Fibroblast of lung (primary cell): ENCODE measurements at regions not wholly inside any gene's neighbourhood (a gene's known extent, or its start where the extent isn't known, plus 50 kb on each side); places are given as distances from the start of the nearest gene placed in this dataset.

Experiments
- DNase-seq, 2 donors: peaks; one replicate each; pipeline versions ENCODE4 v3.0.0 to v3.0.0-alpha.2; 2010; ENCODE audit warnings: low read depth in 2 of 2
- H2AFZ ChIP-seq: 2 replicates; pipeline ENCODE4 v1.5.1; 2012; ENCODE audit warnings: low read length, control low read depth, inconsistent platforms
- H3K27ac ChIP-seq: 2 replicates; pipeline ENCODE4 v1.5.1; 2011; ENCODE audit warnings: low read length, control low read depth; ENCODE audit not compliant: insufficient read depth
- H3K27me3 ChIP-seq: 2 replicates; pipeline ENCODE4 v1.5.1; 2011; ENCODE audit warnings: mild to moderate bottlenecking, low read length; ENCODE audit not compliant: control insufficient read depth, insufficient read depth
- H3K36me3 ChIP-seq: 2 replicates; pipeline ENCODE4 v1.5.1; 2011; ENCODE audit warnings: low read length; ENCODE audit not compliant: control insufficient read depth, insufficient read depth
- H3K4me1 ChIP-seq: 2 replicates; pipeline ENCODE4 v1.5.1; 2011; ENCODE audit warnings: low read length; ENCODE audit not compliant: control insufficient read depth, insufficient read depth; ENCODE audit errors: extremely low read depth
- H3K4me2 ChIP-seq: 2 replicates; pipeline ENCODE4 v1.5.1; 2011; ENCODE audit warnings: low read length, control low read depth; ENCODE audit not compliant: insufficient read depth; ENCODE audit errors: extremely low read depth
- H3K4me3 ChIP-seq, 4 experiments: fragments of 200-600 bp in 1 of 4; sonication (generic) in 1 of 4; replicated peaks in 1 of 4; 2 replicates each; pipeline ENCODE4 v1.5.1; 2011 to 2016; ENCODE audit warnings: low read length in 4 of 4, low read depth in 3 of 4, mild to moderate bottlenecking in 3 of 4, control low read depth in 2 of 4, inconsistent platforms in 1 of 4, mixed read lengths in 1 of 4; ENCODE audit not compliant: insufficient read depth in 1 of 4; ENCODE audit errors: control extremely low read depth in 1 of 4
- H3K79me2 ChIP-seq: 2 replicates; pipeline ENCODE4 v1.5.1; 2012; ENCODE audit warnings: mild to moderate bottlenecking, low read length, inconsistent platforms; ENCODE audit not compliant: control insufficient read depth, insufficient read depth
- H3K9ac ChIP-seq: 2 replicates; pipeline ENCODE4 v1.5.1; 2011; ENCODE audit warnings: mild to moderate bottlenecking, low read length, control low read depth; ENCODE audit not compliant: insufficient read depth
- H3K9me3 ChIP-seq: 2 replicates; pipeline ENCODE4 v1.5.1; 2012; ENCODE audit warnings: low read depth, low read length; ENCODE audit not compliant: control insufficient read depth, insufficient read depth
- H4K20me1 ChIP-seq: 2 replicates; pipeline ENCODE4 v1.5.1; 2011; ENCODE audit warnings: low read length; ENCODE audit not compliant: control insufficient read depth, insufficient read depth; ENCODE audit errors: extremely low read depth
- CTCF ChIP-seq, 2 donors: IDR thresholded peaks in 1 of 2; conservative IDR thresholded peaks in 1 of 2; 1 replicate in 1 of 2; 2 replicates in 1 of 2; pipeline ENCODE4 v1.5.1; 2011 to 2012; ENCODE audit warnings: low read length in 2 of 2, control low read depth in 1 of 2, inconsistent platforms in 1 of 2, low read depth in 1 of 2, mild to moderate bottlenecking in 1 of 2
- EZH2 ChIP-seq: IDR thresholded peaks from 2 replicates; pipeline ENCODE4 v1.5.1; 2012; ENCODE audit warnings: low read length, control low read depth, mild to moderate bottlenecking; ENCODE audit errors: missing control alignments

- Histone ChIP-seq H2AFZ (no peak overlapping the region), H3K27ac (no peak overlapping the region), H3K9ac (no peak overlapping the region), H3K4me1 (no peaks in the 10 kb centered on the region), H3K4me2 (no peak overlapping the region), H3K27me3 (no peaks in the 10 kb centered on the region), H3K4me3 (no peak overlapping the region), H3K9me3 (no peaks in the 10 kb centered on the region), H3K36me3 (no peaks in the 10 kb centered on the region), H4K20me1 (no peaks in the 10 kb centered on the region), H3K79me2 (no peaks in the 10 kb centered on the region)
- DNase-seq = no peak
- no peak for TF ChIP-seq CTCF (conservative IDR thresholded peaks at IDR 0.05 in 1 of 2, IDR thresholded peaks at IDR 0.05 in 1 of 2; ENCODE audit: low read depth in 1 of 2, low read length in 2 of 2)
Observed at GRCh38 chr5:126263591-126264184, 159.5 kb upstream of the GRAMD2B start.

- no peak overlapping the region for H3K4me3 ChIP-seq
- H3K27ac ChIP-seq = no peak overlapping the region
- no peaks in the 10 kb centered on the region for H3K36me3 ChIP-seq
- no peak overlapping the region for H3K4me2 ChIP-seq
- H3K27me3 ChIP-seq = no peaks in the 10 kb centered on the region
- H4K20me1 ChIP-seq = no peaks in the 10 kb centered on the region
- no peak for TF ChIP-seq CTCF (conservative IDR thresholded peaks at IDR 0.05 in 1 of 2, IDR thresholded peaks at IDR 0.05 in 1 of 2; ENCODE audit: low read depth in 1 of 2, low read length in 2 of 2)
- no peak for TF ChIP-seq EZH2
- H3K9me3 ChIP-seq = no peaks in the 10 kb centered on the region
- no peak overlapping the region for H2AFZ ChIP-seq
- no peaks in the 10 kb centered on the region for H3K4me1 ChIP-seq
- no peaks in the 10 kb centered on the region for H3K79me2 ChIP-seq
- no peak overlapping the region for H3K9ac ChIP-seq
- DNase-seq = no peak
Observed at GRCh38 chr5:126265917-126266316, 157.3 kb upstream of the GRAMD2B start.

- H2AFZ ChIP-seq = no peak overlapping the region
- H3K9ac ChIP-seq = no peak overlapping the region
- no peak overlapping the region for H3K27ac ChIP-seq
- H3K9me3 ChIP-seq = no peaks in the 10 kb centered on the region
- H3K79me2 ChIP-seq = no peaks in the 10 kb centered on the region
- no peak overlapping the region for H3K4me2 ChIP-seq
- no peak for DNase-seq
- H3K4me1 ChIP-seq = no peaks in the 10 kb centered on the region
- no peaks in the 10 kb centered on the region for H3K36me3 ChIP-seq
- H4K20me1 ChIP-seq = no peaks in the 10 kb centered on the region
- no peaks in the 10 kb centered on the region for H3K27me3 ChIP-seq
- H3K4me3 ChIP-seq = no peak overlapping the region
- no peak for TF ChIP-seq CTCF (conservative IDR thresholded peaks at IDR 0.05 in 1 of 2, IDR thresholded peaks at IDR 0.05 in 1 of 2; ENCODE audit: low read depth in 1 of 2, low read length in 2 of 2)
Observed at GRCh38 chr5:126267438-126267837, 155.8 kb upstream of the GRAMD2B start.
